SU-DHL-6 (cell line): ENCODE measurements at regions not wholly inside any gene's neighbourhood (a gene's known extent, or its start where the extent isn't known, plus 50 kb on each side); places are given as distances from the start of the nearest gene placed in this dataset.

Experiments used
- H2AFZ ChIP-seq: fragments of 200-600 bp; sonication (generic); 2 replicates; pipeline ENCODE4 v1.6.1; 2014; ENCODE audit warnings: low read depth, mild to moderate bottlenecking, moderate library complexity, mixed read lengths, antibody characterized with exemption, low read length; ENCODE audit not compliant: severe bottlenecking
- H3F3A ChIP-seq: fragments of 200-600 bp; shearing (Covaris generic); 2 replicates; pipeline ENCODE4 v1.6.0; 2016; ENCODE audit warnings: antibody characterized with exemption, mild to moderate bottlenecking; ENCODE audit not compliant: insufficient read depth
- H3K27ac ChIP-seq: fragments of 200-600 bp; sonication (generic); 2 replicates; pipeline ENCODE4 v1.5.1; 2016; ENCODE audit warnings: low read depth, mild to moderate bottlenecking, low read length, moderate library complexity, mixed read lengths
- H3K27me3 ChIP-seq: fragments of 200-600 bp; sonication (generic), shearing (Covaris generic); 2 replicates; pipeline ENCODE4 v1.6.0; 2014; ENCODE audit warnings: mild to moderate bottlenecking, low read length
- H3K36me3 ChIP-seq: fragments of 200-600 bp; sonication (generic); 2 replicates; pipeline ENCODE4 v1.6.1; 2014; ENCODE audit warnings: mild to moderate bottlenecking, low read length, mixed read lengths
- H3K4me2 ChIP-seq: fragments of 300-600, 200-600 bp; shearing (Covaris generic), sonication (generic); 2 replicates; pipeline ENCODE4 v1.6.0; 2014; ENCODE audit warnings: low read length, low read depth, mild to moderate bottlenecking; ENCODE audit not compliant: poor library complexity, severe bottlenecking
- H3K4me3 ChIP-seq: fragments of 200-600 bp; sonication (generic); 2 replicates; pipeline ENCODE4 v1.5.1; 2014; ENCODE audit warnings: antibody characterized with exemption, low read length, mild to moderate bottlenecking, mixed read lengths; ENCODE audit not compliant: insufficient read depth, poor library complexity, severe bottlenecking
- H3K79me2 ChIP-seq: fragments of 200-600 bp; sonication (generic); 2 replicates; pipeline ENCODE4 v1.6.1; 2014; ENCODE audit warnings: mild to moderate bottlenecking, low read length, moderate library complexity; ENCODE audit not compliant: insufficient read depth
- H3K9ac ChIP-seq: fragments of 200-600 bp; sonication (generic); 2 replicates; pipeline ENCODE4 v1.7.0; 2014; ENCODE audit warnings: mild to moderate bottlenecking, low read length
- H3K9me2 ChIP-seq: fragments of 200-600 bp; sonication (generic); replicated peaks from 2 replicates; pipeline ENCODE4 v1.6.1; 2014; ENCODE audit warnings: low read length; ENCODE audit not compliant: insufficient read depth
- H3K9me3 ChIP-seq: fragments of 200-600 bp; sonication (generic); 2 replicates; pipeline ENCODE4 v1.6.1; 2014; ENCODE audit warnings: low read length, mixed read lengths; ENCODE audit not compliant: insufficient read depth
- H4K20me1 ChIP-seq: fragments of 200-600 bp; sonication (generic); 2 replicates; pipeline ENCODE4 v1.6.1; 2014; ENCODE audit warnings: low read depth, mild to moderate bottlenecking, antibody characterized with exemption, low read length, moderate library complexity, mixed read lengths
- EZH2phosphoT487 ChIP-seq: fragments of 200-600 bp; sonication (generic), shearing (Covaris generic); conservative IDR thresholded peaks from 2 replicates; pipeline ENCODE4 v1.6.1; 2018; ENCODE audit warnings: mild to moderate bottlenecking, antibody characterized with exemption, low read length, moderate library complexity, mixed read lengths
- TF ChIP-seq, protein P1 (sequence below): fragments of 200-600 bp; sonication (generic); IDR thresholded peaks from one replicate; pipeline ENCODE4 v1.5.1; 2017; ENCODE audit warnings: antibody characterized with exemption, mild to moderate bottlenecking, low read length, moderate library complexity; ENCODE audit not compliant: insufficient read depth, poor library complexity, severe bottlenecking

DNA sequence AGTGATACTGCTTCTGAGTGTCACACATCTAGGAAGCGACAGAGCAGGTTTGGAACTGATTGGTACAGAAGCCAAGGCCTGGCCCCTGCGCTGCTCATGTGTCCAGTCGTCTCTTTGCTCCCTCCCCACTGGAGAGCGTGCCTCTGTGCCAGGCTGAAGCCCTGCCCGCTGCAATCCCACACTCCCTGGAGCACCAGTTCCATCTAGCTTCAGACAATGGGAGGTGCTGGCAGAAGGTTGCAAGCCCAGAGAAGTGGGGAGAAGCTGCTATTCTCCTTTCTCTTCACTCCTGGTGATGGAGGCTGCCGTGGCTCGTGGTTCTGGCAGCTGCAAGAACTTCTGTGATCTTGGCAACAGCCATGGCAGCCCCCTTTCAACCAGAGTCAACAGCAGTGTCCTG, 250.9 kb downstream of the MATN1 start:
- Histone ChIP-seq H3K4me2 (no peak overlapping the region), H3K9ac (no peak overlapping the region), H3K4me3 (no peak overlapping the region), H3K9me2 (no peaks in the 10 kb centered on the region), H3K79me2 (no peaks in the 10 kb centered on the region), H4K20me1 (no peaks in the 10 kb centered on the region), H3K27me3 (no peaks in the 10 kb centered on the region), H3K27ac (no peak overlapping the region), H2AFZ (no peak overlapping the region), H3K9me3 (no peaks in the 10 kb centered on the region), H3K36me3 (no peaks in the 10 kb centered on the region), H3F3A (no peaks in the 10 kb centered on the region)
- TF ChIP-seq EZH2phosphoT487, result no peak
- TF ChIP-seq, protein P1, sequence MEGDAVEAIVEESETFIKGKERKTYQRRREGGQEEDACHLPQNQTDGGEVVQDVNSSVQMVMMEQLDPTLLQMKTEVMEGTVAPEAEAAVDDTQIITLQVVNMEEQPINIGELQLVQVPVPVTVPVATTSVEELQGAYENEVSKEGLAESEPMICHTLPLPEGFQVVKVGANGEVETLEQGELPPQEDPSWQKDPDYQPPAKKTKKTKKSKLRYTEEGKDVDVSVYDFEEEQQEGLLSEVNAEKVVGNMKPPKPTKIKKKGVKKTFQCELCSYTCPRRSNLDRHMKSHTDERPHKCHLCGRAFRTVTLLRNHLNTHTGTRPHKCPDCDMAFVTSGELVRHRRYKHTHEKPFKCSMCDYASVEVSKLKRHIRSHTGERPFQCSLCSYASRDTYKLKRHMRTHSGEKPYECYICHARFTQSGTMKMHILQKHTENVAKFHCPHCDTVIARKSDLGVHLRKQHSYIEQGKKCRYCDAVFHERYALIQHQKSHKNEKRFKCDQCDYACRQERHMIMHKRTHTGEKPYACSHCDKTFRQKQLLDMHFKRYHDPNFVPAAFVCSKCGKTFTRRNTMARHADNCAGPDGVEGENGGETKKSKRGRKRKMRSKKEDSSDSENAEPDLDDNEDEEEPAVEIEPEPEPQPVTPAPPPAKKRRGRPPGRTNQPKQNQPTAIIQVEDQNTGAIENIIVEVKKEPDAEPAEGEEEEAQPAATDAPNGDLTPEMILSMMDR, result no peak

DNA sequence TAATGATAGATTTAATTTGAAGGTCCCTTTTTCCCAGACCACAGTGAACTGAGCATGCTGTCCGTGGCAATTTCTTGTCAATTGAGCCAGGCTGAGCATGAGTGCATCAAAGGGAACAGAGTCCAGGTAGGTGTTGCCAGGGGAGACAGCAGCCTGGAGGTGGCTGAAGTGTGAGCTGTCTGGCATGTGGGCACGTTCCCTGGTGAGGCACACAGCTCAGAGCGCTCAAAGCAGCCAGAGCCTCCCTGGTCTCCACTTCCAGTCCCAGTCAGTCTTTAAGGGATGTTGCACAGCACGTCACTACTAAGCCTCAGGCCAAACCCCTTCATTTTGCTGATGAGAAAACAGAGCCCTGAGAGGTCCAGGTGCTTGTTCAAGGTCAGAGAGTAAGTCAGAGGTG, 251.4 kb downstream of the MATN1 start:
- Histone ChIP-seq H3K27me3 (no peaks in the 10 kb centered on the region), H3F3A (no peaks in the 10 kb centered on the region), H2AFZ (no peak overlapping the region), H3K79me2 (no peaks in the 10 kb centered on the region), H4K20me1 (no peaks in the 10 kb centered on the region), H3K36me3 (no peaks in the 10 kb centered on the region), H3K9me2 (no peaks in the 10 kb centered on the region), H3K4me3 (no peak overlapping the region), H3K9me3 (no peaks in the 10 kb centered on the region), H3K4me2 (no peak overlapping the region), H3K9ac (no peak overlapping the region), H3K27ac (no peak overlapping the region)
- TF ChIP-seq EZH2phosphoT487, result no peak
- TF ChIP-seq, protein P1, result no peak

DNA sequence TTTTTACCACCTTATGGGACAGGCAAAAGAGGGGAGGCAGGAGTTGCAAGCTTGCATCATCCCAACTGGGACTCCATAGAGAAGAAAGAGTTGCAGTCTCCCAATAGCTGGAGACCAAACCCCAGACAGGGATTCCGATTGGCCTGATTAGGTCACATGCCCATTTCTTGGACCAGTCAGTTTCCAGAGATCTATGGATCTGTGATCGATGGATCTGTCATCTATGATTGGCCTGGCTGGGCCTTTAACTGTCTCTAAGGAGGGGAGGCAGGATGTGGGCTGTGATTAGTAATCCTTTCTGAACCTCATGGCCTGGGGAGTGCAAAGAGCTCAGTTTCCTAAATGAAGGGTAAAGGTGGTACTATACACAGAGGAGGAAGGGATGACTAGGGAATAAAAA, 252.1 kb downstream of the MATN1 start:
- H3K27me3 ChIP-seq, result no peaks in the 10 kb centered on the region
- H3K27ac ChIP-seq, result no peak overlapping the region
- H3K9me2 ChIP-seq, result no peaks in the 10 kb centered on the region
- no peaks in the 10 kb centered on the region for H3K9me3 ChIP-seq
- no peaks in the 10 kb centered on the region for H3K36me3 ChIP-seq
- TF ChIP-seq, protein P1, result no peak
- TF ChIP-seq EZH2phosphoT487, result no peak
- H4K20me1 ChIP-seq, result no peaks in the 10 kb centered on the region
- H3K4me3 ChIP-seq, result no peak overlapping the region
- H3K9ac ChIP-seq, result no peak overlapping the region
- H3K79me2 ChIP-seq, result no peaks in the 10 kb centered on the region
- no peak overlapping the region for H2AFZ ChIP-seq
- no peak overlapping the region for H3K4me2 ChIP-seq
- H3F3A ChIP-seq, result no peaks in the 10 kb centered on the region

DNA sequence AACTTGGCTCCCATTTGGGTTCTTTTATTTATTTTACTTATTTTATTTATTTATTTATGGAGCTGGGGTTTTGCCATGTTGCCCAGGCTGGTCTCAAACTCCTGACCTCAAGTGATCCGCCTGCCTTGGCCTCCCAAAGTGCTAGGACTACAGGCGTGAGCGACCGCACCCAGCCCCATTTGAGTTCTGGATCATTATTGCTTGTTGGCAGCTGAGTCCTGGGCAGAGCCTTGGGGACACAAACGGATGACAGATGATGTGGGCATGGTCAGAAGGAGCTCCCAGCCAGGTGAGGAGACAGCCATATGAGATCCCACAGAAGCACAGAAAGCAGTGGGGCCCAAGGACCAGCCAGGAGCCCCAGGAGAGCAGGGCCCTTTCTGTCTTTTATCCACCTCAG, 254.0 kb downstream of the MATN1 start:
- H3K4me3 ChIP-seq, result no peak overlapping the region
- no peak overlapping the region for H2AFZ ChIP-seq
- H3K27me3 ChIP-seq, result no peaks in the 10 kb centered on the region
- no peaks in the 10 kb centered on the region for H3K9me3 ChIP-seq
- no peaks in the 10 kb centered on the region for H4K20me1 ChIP-seq
- no peaks in the 10 kb centered on the region for H3K79me2 ChIP-seq
- no peaks in the 10 kb centered on the region for H3K9me2 ChIP-seq
- no peak overlapping the region for H3K27ac ChIP-seq
- TF ChIP-seq, protein P1, result no peak
- no peak for TF ChIP-seq EZH2phosphoT487
- H3K4me2 ChIP-seq, result no peak overlapping the region
- H3K9ac ChIP-seq, result no peak overlapping the region
- H3F3A ChIP-seq, result no peaks in the 10 kb centered on the region
- H3K36me3 ChIP-seq, result no peaks in the 10 kb centered on the region
